Esophagus squamous epithelium (tissue), 5 donors: ENCODE measurements at regions not wholly inside any gene's neighbourhood (a gene's known extent, or its start where the extent isn't known, plus 50 kb on each side); places are given as distances from the start of the nearest gene placed in this dataset.

ENCODE experiments used
- DNase-seq: peaks from one replicate; lab custom pipeline; 2025; lab: John Stamatoyannopoulos, UW
- H3K27ac ChIP-seq, 4 donors: fragments of 200-600 bp; sonication (generic); one replicate each; pipeline ENCODE4 v1.5.1; 2016 to 2019; ENCODE audit warnings: mild to moderate bottlenecking in 1 of 4
- H3K27me3 ChIP-seq, 4 donors: fragments of 200-600 bp; sonication (generic); 1 replicate in 3 of 4; 2 replicates in 1 of 4; pipeline versions ENCODE4 v1.5.1 to v1.6.0; 2017 to 2021; ENCODE audit warnings: antibody characterized with exemption in 1 of 4
- H3K36me3 ChIP-seq, 3 donors: fragments of 200-600 bp; sonication (generic); one replicate each; pipeline ENCODE4 v1.5.1; 2016 to 2019
- H3K4me1 ChIP-seq, 3 donors: fragments of 200-600 bp; sonication (generic); one replicate each; pipeline ENCODE4 v1.5.1; 2017 to 2019
- H3K4me3 ChIP-seq, 4 donors: fragments of 200-600 bp; sonication (generic); 1 replicate in 3 of 4; 2 replicates in 1 of 4; pipeline ENCODE4 v1.5.1; 2016 to 2019; ENCODE audit warnings: mild to moderate bottlenecking in 2 of 4, moderate library complexity in 1 of 4
- H3K9me3 ChIP-seq, 3 donors: fragments of 200-600 bp; sonication (generic); one replicate each; pipeline ENCODE4 v1.5.1; 2016 to 2019
- CTCF ChIP-seq, 6 experiments: fragments of 450-650 bp in 4 of 6; fragments of 200-600 bp in 2 of 6; sonication (generic) in 2 of 6; IDR thresholded peaks; one replicate each; pipeline ENCODE4 v1.5.1; 2016 to 2019; ENCODE audit warnings: antibody characterized with exemption in 6 of 6, mild to moderate bottlenecking in 4 of 6, moderate library complexity in 4 of 6
- POLR2A ChIP-seq, 4 donors: fragments of 450-650 bp; IDR thresholded peaks; one replicate each; pipeline ENCODE4 v1.6.1; 2017; ENCODE audit warnings: antibody characterized with exemption in 4 of 4, mild to moderate bottlenecking in 4 of 4, moderate library complexity in 3 of 4
- WGBS, 2 donors: methylation state at CpG; one replicate each; pipeline ENCODE4 v1.1.5; 2018; 5-methylcytosine and 5-hydroxymethylcytosine counted together
- intact Hi-C: fragments of 100-400 bp; cut with DNase I; formaldehyde crosslinking; loops from one replicate; pipeline ENCODE4 v1.15.0; 2022
- donor health status: DM: yes; HTN: yes; CAD: no.

DNA sequence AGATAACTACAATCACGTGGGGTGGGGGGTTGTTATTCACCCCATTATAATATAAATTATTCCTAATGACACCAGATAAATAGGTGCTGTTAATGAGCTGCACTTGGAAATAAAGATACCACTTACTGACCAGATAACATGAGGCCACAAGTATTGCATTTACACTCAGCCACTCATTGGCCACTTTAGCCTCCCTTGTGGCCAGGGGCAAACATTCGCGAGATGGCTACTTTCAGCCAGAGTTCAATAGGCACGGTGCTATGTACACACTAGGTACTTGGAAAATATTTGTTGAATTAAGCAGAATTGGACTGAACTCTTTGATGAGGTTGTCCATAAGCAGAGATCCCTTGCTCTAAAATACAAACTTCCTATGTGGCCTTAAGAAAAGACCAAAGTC lies 713.7 kb upstream of the TENM3 start:
- intact Hi-C loops: no loop called here
- no peaks in the 10 kb centered on the region for H3K36me3 ChIP-seq
- no peaks in the 10 kb centered on the region for H3K27me3 ChIP-seq
- H3K4me1 ChIP-seq: no peaks in the 10 kb centered on the region
- TF ChIP-seq CTCF (IDR thresholded peaks at IDR 0.05) (no peak), POLR2A (IDR thresholded peaks at IDR 0.05) (no peak)
- H3K9me3 ChIP-seq: no peaks in the 10 kb centered on the region
- H3K4me3 ChIP-seq: no peak overlapping the region
- no peak overlapping the region for H3K27ac ChIP-seq
- DNase-seq: no peak
- 44 to 60% methylated on average over 4 of the region's 4 CpGs for WGBS, 2 donors

- no peak for DNase-seq
- no peaks in the 10 kb centered on the region for H3K27me3 ChIP-seq
- no peak overlapping the region for H3K4me3 ChIP-seq
- no peaks in the 10 kb centered on the region for H3K9me3 ChIP-seq
- no peaks in the 10 kb centered on the region for H3K4me1 ChIP-seq
- intact Hi-C loops: loop anchor here (10.0 kb wide), 1 partner anchor 391 kb away; no protein-coding TSS in a partner anchor
- H3K27ac ChIP-seq: no peak overlapping the region
- WGBS, 2 donors: 78 to 80% methylated on average over 4 of the region's 4 CpGs
- no peak for TF ChIP-seq CTCF (IDR thresholded peaks at IDR 0.05)
- TF ChIP-seq POLR2A (IDR thresholded peaks at IDR 0.05): no peak
- no peaks in the 10 kb centered on the region for H3K36me3 ChIP-seq
These were observed 706.9 kb upstream of the TENM3 start for GRCh38 chr4:181536196-181536746.

- Histone ChIP-seq H3K36me3 (no peaks in the 10 kb centered on the region), H3K9me3 (no peaks in the 10 kb centered on the region), H3K27me3 (no peaks in the 10 kb centered on the region), H3K4me1 (no peaks in the 10 kb centered on the region), H3K27ac (no peak overlapping the region), H3K4me3 (no peak overlapping the region)
- no peak for TF ChIP-seq CTCF (IDR thresholded peaks at IDR 0.05)
- TF ChIP-seq POLR2A (IDR thresholded peaks at IDR 0.05): no peak
- 54 to 59% methylated on average over 5 of the region's 5 CpGs for WGBS, 2 donors
- DNase-seq: no peak
- intact Hi-C loops: loop anchor here (10.0 kb wide), 1 partner anchor 392 kb away; no protein-coding TSS in a partner anchor
These were observed 706.3 kb upstream of the TENM3 start for GRCh38 chr4:181536811-181537434.

DNA sequence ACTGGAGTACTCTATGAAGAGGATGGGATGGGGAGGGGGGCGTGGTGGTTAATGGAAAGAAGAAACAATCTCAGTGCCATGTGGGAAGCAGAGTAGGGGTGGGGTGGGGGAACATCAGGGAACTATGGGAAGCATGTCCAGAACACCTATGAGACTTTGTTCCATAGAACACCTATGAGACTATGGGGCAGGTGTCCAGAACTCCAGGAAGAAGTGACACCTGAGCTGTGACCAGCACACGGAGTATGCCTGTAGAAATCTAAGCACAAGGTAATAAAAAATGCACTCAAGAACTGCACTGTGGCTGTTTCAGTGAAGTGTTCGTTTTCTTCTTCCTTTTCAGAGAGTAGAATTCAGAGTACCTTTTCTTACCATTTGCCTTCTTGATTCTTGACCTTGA lies 704.8 kb upstream of the TENM3 start:
- H3K9me3 ChIP-seq: no peaks in the 10 kb centered on the region
- WGBS, 2 donors: 51 to 56% methylated on average over 3 of the region's 3 CpGs
- no peak for TF ChIP-seq CTCF (IDR thresholded peaks at IDR 0.05)
- no peak for TF ChIP-seq POLR2A (IDR thresholded peaks at IDR 0.05)
- H3K27ac ChIP-seq: no peak overlapping the region
- intact Hi-C loops: loop anchor here (10.0 kb wide), 1 partner anchor 394 kb away; no protein-coding TSS in a partner anchor
- no peak overlapping the region for H3K4me3 ChIP-seq
- no peaks in the 10 kb centered on the region for H3K4me1 ChIP-seq
- DNase-seq: no peak
- H3K36me3 ChIP-seq: no peaks in the 10 kb centered on the region
- no peaks in the 10 kb centered on the region for H3K27me3 ChIP-seq

GRCh38 chr4:181541396-181541795 lies 701.8 kb upstream of the TENM3 start:
- intact Hi-C loops: no loop called here
- TF ChIP-seq POLR2A (IDR thresholded peaks at IDR 0.05) (no peak), CTCF (IDR thresholded peaks at IDR 0.05) (no peak)
- Histone ChIP-seq H3K4me1 (no peaks in the 10 kb centered on the region), H3K27ac (no peak overlapping the region), H3K4me3 (no peak overlapping the region), H3K27me3 (no peaks in the 10 kb centered on the region), H3K9me3 (no peaks in the 10 kb centered on the region), H3K36me3 (no peaks in the 10 kb centered on the region)
- WGBS, 2 donors: 63 to 64% methylated on average over 2 of the region's 2 CpGs
- no peak for DNase-seq
